GM12878 (cell line): ENCODE measurements at regions not wholly inside any gene's neighbourhood (a gene's known extent, or its start where the extent isn't known, plus 50 kb on each side); places are given as distances from the start of the nearest gene placed in this dataset.

Experiments
- ATAC-seq: fragments of 200-7000 bp; cut with Tn5 transposase; 3 replicates; pipeline ENCODE4 v1.9.1; 2020; ENCODE audit warnings: mild to moderate bottlenecking, moderate library complexity
- BruUV-seq: library from RNA; stranded (reverse); fragments of 400-500 nt; replicated peaks from 2 replicates; lab custom pipeline; 2021; lab: Mats Ljungman, UMichigan
- CTCF ChIA-PET: fragments of 300-600 bp; sonication (Branson Sonifier 250); formaldehyde crosslinking; extraction: SDS; loops from one replicate; lab custom pipeline; 2021; ENCODE audit warnings: inconsistent platforms; lab: Yijun Ruan, JAX
- POLR2A ChIA-PET: fragments of 350-600 bp; formaldehyde crosslinking; extraction: SDS; loops from one replicate; lab custom pipeline; 2021; ENCODE audit warnings: inconsistent platforms; lab: Charles Lee
- RAD21 ChIA-PET: fragments of 300-600 bp; sonication (Branson Sonifier 250); formaldehyde crosslinking; loops from one replicate; lab custom pipeline; 2023; ENCODE audit warnings: antibody characterized with exemption; ENCODE audit not compliant: unreplicated experiment; lab: Charles Lee
- SMC1A ChIA-PET: fragments of 300-600 bp; sonication (Branson Sonifier 250); formaldehyde crosslinking; loops from one replicate; lab custom pipeline; 2023; ENCODE audit not compliant: unreplicated experiment, uncharacterized antibody; lab: Charles Lee
- DNase-seq: peaks from one replicate; pipeline ENCODE4 v3.0.0-alpha.2; 2011; ENCODE audit warnings: low read depth, low spot score
- FAIRE-seq: peaks from 3 replicates; lab custom pipeline; 2011; peaks lifted over from hg19 to GRCh38; lab: Jason Lieb, UNC
- H2AFZ ChIP-seq: 2 replicates; pipeline ENCODE4 v1.6.0; 2011; ENCODE audit warnings: low read depth, low read length, control low read depth; ENCODE audit not compliant: control insufficient read depth
- H3K27ac ChIP-seq: 2 replicates; pipeline ENCODE4 v1.5.1; 2011; ENCODE audit warnings: control low read depth; ENCODE audit not compliant: control insufficient read depth, insufficient read depth
- H3K27me3 ChIP-seq, 2 experiments: replicated peaks in 1 of 2; 2 replicates each; pipeline versions ENCODE4 v1.6.0 to v1.6.1; 2011; ENCODE audit warnings: low read length in 1 of 2; ENCODE audit not compliant: control insufficient read depth in 2 of 2, insufficient read depth in 2 of 2
- H3K36me3 ChIP-seq, 2 experiments: 2 replicates each; pipeline ENCODE4 v1.5.1; 2011; ENCODE audit warnings: low read length in 1 of 2; ENCODE audit not compliant: control insufficient read depth in 2 of 2, insufficient read depth in 2 of 2
- H3K4me1 ChIP-seq: 2 replicates; pipeline ENCODE4 v1.6.1; 2011; ENCODE audit warnings: mild to moderate bottlenecking, low read length, moderate library complexity, mixed read lengths; ENCODE audit not compliant: control insufficient read depth, insufficient read depth
- H3K4me2 ChIP-seq: 2 replicates; pipeline ENCODE4 v1.6.0; 2011; ENCODE audit warnings: control low read depth; ENCODE audit not compliant: control insufficient read depth, insufficient read depth
- H3K4me3 ChIP-seq: fragments of 200-600 bp; sonication (generic); 2 replicates; pipeline ENCODE4 v1.5.1; 2016
- H3K79me2 ChIP-seq: 2 replicates; pipeline ENCODE4 v1.6.0; 2011; ENCODE audit warnings: low read length; ENCODE audit not compliant: control insufficient read depth, insufficient read depth
- H3K9ac ChIP-seq: 2 replicates; pipeline ENCODE4 v1.8.0; 2011; ENCODE audit warnings: low read length, control low read depth, mixed read lengths; ENCODE audit not compliant: control insufficient read depth, insufficient read depth
- H3K9me3 ChIP-seq: replicated peaks from 3 replicates; pipeline ENCODE4 v1.5.1; 2011; ENCODE audit warnings: mild to moderate bottlenecking, low read length; ENCODE audit not compliant: control insufficient read depth, insufficient read depth
- H4K20me1 ChIP-seq: 2 replicates; pipeline ENCODE4 v1.6.0; 2011; ENCODE audit not compliant: control insufficient read depth, insufficient read depth
- ATF3 ChIP-seq: IDR thresholded peaks from 2 replicates; pipeline ENCODE4 v1.6.1; 2011; ENCODE audit warnings: low read depth, mild to moderate bottlenecking, low read length, moderate library complexity, borderline replicate concordance; ENCODE audit errors: extremely low read depth
- BCL11A ChIP-seq: IDR thresholded peaks from 2 replicates; pipeline ENCODE4 v1.6.1; 2011; ENCODE audit warnings: low read depth, low read length
- CBX5 ChIP-seq: sonication (generic); IDR thresholded peaks from 2 replicates; pipeline ENCODE4 v1.6.1; 2016; ENCODE audit warnings: low read depth, moderate library complexity, mild to moderate bottlenecking, inconsistent platforms
- CHD2 ChIP-seq: IDR thresholded peaks from 2 replicates; pipeline ENCODE4 v1.6.1; 2011; ENCODE audit warnings: low read depth, low read length, improper control_type of control experiment, borderline replicate concordance
- EP300 ChIP-seq, 2 experiments: fragments of 150-350 bp in 1 of 2; IDR thresholded peaks; 2 replicates each; pipeline ENCODE4 v1.6.1; 2011 to 2012; ENCODE audit warnings: low read depth in 2 of 2, low read length in 2 of 2, borderline replicate concordance in 1 of 2, improper control_type of control experiment in 1 of 2, inconsistent platforms in 1 of 2; ENCODE audit not compliant: control insufficient read depth in 1 of 2
- IKZF2 ChIP-seq, 2 experiments: fragments of 450-650 bp; IDR thresholded peaks; 2 replicates each; pipeline ENCODE4 v1.6.1; 2017; ENCODE audit warnings: mild to moderate bottlenecking in 2 of 2, moderate library complexity in 2 of 2
- MYB ChIP-seq: fragments of 150-350 bp; IDR thresholded peaks from 2 replicates; pipeline ENCODE4 v1.6.1; 2014; ENCODE audit warnings: mild to moderate bottlenecking, low read depth, low read length, borderline replicate concordance
- PAX8 ChIP-seq: fragments of 450-650 bp; IDR thresholded peaks from 2 replicates; pipeline ENCODE4 v1.6.1; 2017; ENCODE audit warnings: mild to moderate bottlenecking, moderate library complexity
- POLR2A ChIP-seq: IDR thresholded peaks from 2 replicates; pipeline ENCODE4 v1.6.1; 2011; ENCODE audit warnings: low read depth, mild to moderate bottlenecking, low read length
- POLR2AphosphoS5 ChIP-seq: IDR thresholded peaks from 2 replicates; pipeline ENCODE4 v1.6.1; 2011; ENCODE audit warnings: mild to moderate bottlenecking, low read length, inconsistent platforms
- SRF ChIP-seq, 2 experiments: IDR thresholded peaks; 2 replicates each; pipeline ENCODE4 v1.6.1; 2011; ENCODE audit warnings: low read depth in 2 of 2, low read length in 2 of 2, mild to moderate bottlenecking in 1 of 2, moderate library complexity in 1 of 2
- STAT1 ChIP-seq: fragments of 450-650 bp; conservative IDR thresholded peaks from 2 replicates; pipeline ENCODE4 v1.6.1; 2014; ENCODE audit warnings: antibody characterized with exemption, mild to moderate bottlenecking
- STAT3 ChIP-seq: IDR thresholded peaks from 2 replicates; pipeline ENCODE4 v1.6.1; 2011; ENCODE audit warnings: low read depth, low read length, improper control_type of control experiment
- TARDBP ChIP-seq: IDR thresholded peaks from 2 replicates; pipeline ENCODE4 v1.6.1; 2016; ENCODE audit warnings: borderline replicate concordance
- ZNF217 ChIP-seq: fragments of 450-650 bp; IDR thresholded peaks from 2 replicates; pipeline ENCODE4 v1.6.1; 2017; ENCODE audit warnings: antibody characterized with exemption, mild to moderate bottlenecking
- ZNF622 ChIP-seq: fragments of 450-650 bp; IDR thresholded peaks from 2 replicates; pipeline ENCODE4 v1.6.1; 2017; ENCODE audit warnings: mild to moderate bottlenecking, inconsistent platforms
- WGBS: methylation state at CpG from one replicate; pipeline ENCODE4 v1.1.6; 2016; ENCODE audit warnings: low lambda C conversion rate; ENCODE audit not compliant: insufficient replicate concordance, insufficient coverage; ENCODE audit errors: missing lambda C conversion rate; 5-methylcytosine and 5-hydroxymethylcytosine counted together
- in situ Hi-C: fragments of 300-500 bp; cut with MboI; formaldehyde crosslinking; loops from 9 replicates; pipeline ENCODE4 v1.14.3; 2018; ENCODE audit warnings: mixed read lengths
- intact Hi-C: fragments of 100-400 bp; cut with micrococcal nuclease; formaldehyde crosslinking; loops from one replicate; pipeline ENCODE4 v1.14.2; 2022; ENCODE audit not compliant: unreplicated experiment
- TF ChIP-seq, protein P1 (sequence below), 3 experiments: IDR thresholded peaks in 2 of 3; conservative IDR thresholded peaks in 1 of 3; 2 replicates each; pipeline ENCODE4 v1.5.1; 2011; ENCODE audit warnings: low read depth in 3 of 3, low read length in 3 of 3, mild to moderate bottlenecking in 3 of 3, control low read depth in 2 of 3, moderate library complexity in 2 of 3, inconsistent platforms in 1 of 3, mixed read lengths in 1 of 3; ENCODE audit not compliant: control insufficient read depth in 2 of 3, insufficient read depth in 1 of 3; ENCODE audit errors: extremely low read depth in 1 of 3
- TF ChIP-seq, protein P2 (sequence below): IDR thresholded peaks from 2 replicates; pipeline ENCODE4 v1.6.1; 2011; ENCODE audit warnings: borderline replicate concordance, low read depth, mild to moderate bottlenecking, moderate library complexity, low read length; ENCODE audit not compliant: insufficient read depth, poor library complexity, severe bottlenecking
- TF ChIP-seq, protein P3 (sequence below): fragments of 450-650 bp; IDR thresholded peaks from 2 replicates; pipeline ENCODE4 v1.6.1; 2017; ENCODE audit warnings: antibody characterized with exemption, mild to moderate bottlenecking, moderate library complexity

DNA sequence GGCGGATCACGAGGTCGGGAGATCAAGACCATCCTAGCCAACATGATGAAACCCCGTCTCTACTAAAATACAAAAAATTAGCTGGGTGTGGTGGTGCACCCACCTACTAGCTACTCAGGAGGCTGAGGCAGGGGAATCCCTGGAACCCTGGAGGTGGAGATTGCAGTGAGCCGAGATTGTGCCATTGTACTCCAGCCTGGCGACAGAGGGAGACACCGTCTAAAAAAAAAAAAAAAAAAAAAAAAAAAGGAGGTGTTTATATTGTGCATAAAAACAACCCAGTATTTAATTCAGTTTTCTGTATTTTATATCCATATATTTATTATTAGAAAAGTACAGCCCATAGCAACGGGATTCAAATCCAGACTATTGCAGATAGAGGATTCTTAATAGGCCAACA lies 129.1 kb upstream of the SOX2 start (continued):
- TF ChIP-seq PAX8 (no peak), ZNF622 (no peak), IKZF2 (IDR thresholded peaks at IDR 0.05) (no peak)

GRCh38 chr3:181581656-181582055 lies 130.1 kb upstream of the SOX2 start:
- no peak overlapping the region for H3K4me3 ChIP-seq
- BruUV-seq, result no TSS peak
- ATAC-seq (no peak), DNase-seq (no peak), FAIRE-seq (no peak)
- CTCF ChIA-PET, result no interaction called here
- no peaks in the 10 kb centered on the region for H4K20me1 ChIP-seq
- H3K4me1 ChIP-seq, result no peaks in the 10 kb centered on the region
- H3K27ac ChIP-seq, result no peak overlapping the region
- in situ Hi-C loops, result no loop called here
- WGBS, result 30% methylated on average over 4 of the region's 4 CpGs
- no peaks in the 10 kb centered on the region for H3K9me3 ChIP-seq
- no peaks in the 10 kb centered on the region for H3K36me3 ChIP-seq
- no peak overlapping the region for H3K4me2 ChIP-seq
- RAD21 ChIA-PET, result no interaction called here
- POLR2A ChIA-PET, result no interaction called here
- SMC1A ChIA-PET, result no interaction called here
- H3K27me3 ChIP-seq, result no peaks in the 10 kb centered on the region
- H2AFZ ChIP-seq, result no peak overlapping the region
- no peaks in the 10 kb centered on the region for H3K79me2 ChIP-seq
- intact Hi-C loops, result no loop called here
- H3K9ac ChIP-seq, result no peak overlapping the region
- TF ChIP-seq ATF3, result no peak
- no peak for TF ChIP-seq CHD2
- TF ChIP-seq POLR2A, result no peak
- TF ChIP-seq TARDBP, result no peak
- TF ChIP-seq, protein P1, sequence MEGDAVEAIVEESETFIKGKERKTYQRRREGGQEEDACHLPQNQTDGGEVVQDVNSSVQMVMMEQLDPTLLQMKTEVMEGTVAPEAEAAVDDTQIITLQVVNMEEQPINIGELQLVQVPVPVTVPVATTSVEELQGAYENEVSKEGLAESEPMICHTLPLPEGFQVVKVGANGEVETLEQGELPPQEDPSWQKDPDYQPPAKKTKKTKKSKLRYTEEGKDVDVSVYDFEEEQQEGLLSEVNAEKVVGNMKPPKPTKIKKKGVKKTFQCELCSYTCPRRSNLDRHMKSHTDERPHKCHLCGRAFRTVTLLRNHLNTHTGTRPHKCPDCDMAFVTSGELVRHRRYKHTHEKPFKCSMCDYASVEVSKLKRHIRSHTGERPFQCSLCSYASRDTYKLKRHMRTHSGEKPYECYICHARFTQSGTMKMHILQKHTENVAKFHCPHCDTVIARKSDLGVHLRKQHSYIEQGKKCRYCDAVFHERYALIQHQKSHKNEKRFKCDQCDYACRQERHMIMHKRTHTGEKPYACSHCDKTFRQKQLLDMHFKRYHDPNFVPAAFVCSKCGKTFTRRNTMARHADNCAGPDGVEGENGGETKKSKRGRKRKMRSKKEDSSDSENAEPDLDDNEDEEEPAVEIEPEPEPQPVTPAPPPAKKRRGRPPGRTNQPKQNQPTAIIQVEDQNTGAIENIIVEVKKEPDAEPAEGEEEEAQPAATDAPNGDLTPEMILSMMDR (IDR thresholded peaks at IDR 0.05 in 2 of 3, conservative IDR thresholded peaks at IDR 0.05 in 1 of 3; ENCODE audit: control insufficient read depth in 2 of 3, extremely low read depth in 1 of 3, insufficient read depth in 1 of 3, low read depth in 3 of 3, low read length in 3 of 3), result no peak
- TF ChIP-seq, protein P2, sequence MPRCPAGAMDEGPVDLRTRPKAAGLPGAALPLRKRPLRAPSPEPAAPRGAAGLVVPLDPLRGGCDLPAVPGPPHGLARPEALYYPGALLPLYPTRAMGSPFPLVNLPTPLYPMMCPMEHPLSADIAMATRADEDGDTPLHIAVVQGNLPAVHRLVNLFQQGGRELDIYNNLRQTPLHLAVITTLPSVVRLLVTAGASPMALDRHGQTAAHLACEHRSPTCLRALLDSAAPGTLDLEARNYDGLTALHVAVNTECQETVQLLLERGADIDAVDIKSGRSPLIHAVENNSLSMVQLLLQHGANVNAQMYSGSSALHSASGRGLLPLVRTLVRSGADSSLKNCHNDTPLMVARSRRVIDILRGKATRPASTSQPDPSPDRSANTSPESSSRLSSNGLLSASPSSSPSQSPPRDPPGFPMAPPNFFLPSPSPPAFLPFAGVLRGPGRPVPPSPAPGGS, result no peak
- TF ChIP-seq MYB, result no peak
- no peak for TF ChIP-seq POLR2AphosphoS5
- TF ChIP-seq PAX8, result no peak
- TF ChIP-seq BCL11A, result no peak
- no peak for TF ChIP-seq EP300 (IDR thresholded peaks at IDR 0.05; ENCODE audit: borderline replicate concordance in 1 of 2, control insufficient read depth in 1 of 2, low read depth in 2 of 2, low read length in 2 of 2)
- TF ChIP-seq, protein P3, sequence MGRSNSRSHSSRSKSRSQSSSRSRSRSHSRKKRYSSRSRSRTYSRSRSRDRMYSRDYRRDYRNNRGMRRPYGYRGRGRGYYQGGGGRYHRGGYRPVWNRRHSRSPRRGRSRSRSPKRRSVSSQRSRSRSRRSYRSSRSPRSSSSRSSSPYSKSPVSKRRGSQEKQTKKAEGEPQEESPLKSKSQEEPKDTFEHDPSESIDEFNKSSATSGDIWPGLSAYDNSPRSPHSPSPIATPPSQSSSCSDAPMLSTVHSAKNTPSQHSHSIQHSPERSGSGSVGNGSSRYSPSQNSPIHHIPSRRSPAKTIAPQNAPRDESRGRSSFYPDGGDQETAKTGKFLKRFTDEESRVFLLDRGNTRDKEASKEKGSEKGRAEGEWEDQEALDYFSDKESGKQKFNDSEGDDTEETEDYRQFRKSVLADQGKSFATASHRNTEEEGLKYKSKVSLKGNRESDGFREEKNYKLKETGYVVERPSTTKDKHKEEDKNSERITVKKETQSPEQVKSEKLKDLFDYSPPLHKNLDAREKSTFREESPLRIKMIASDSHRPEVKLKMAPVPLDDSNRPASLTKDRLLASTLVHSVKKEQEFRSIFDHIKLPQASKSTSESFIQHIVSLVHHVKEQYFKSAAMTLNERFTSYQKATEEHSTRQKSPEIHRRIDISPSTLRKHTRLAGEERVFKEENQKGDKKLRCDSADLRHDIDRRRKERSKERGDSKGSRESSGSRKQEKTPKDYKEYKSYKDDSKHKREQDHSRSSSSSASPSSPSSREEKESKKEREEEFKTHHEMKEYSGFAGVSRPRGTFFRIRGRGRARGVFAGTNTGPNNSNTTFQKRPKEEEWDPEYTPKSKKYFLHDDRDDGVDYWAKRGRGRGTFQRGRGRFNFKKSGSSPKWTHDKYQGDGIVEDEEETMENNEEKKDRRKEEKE, result no peak
- no peak for TF ChIP-seq STAT3
- no peak for TF ChIP-seq CBX5
- TF ChIP-seq STAT1, result no peak
- TF ChIP-seq ZNF217, result no peak
- no peak for TF ChIP-seq SRF (IDR thresholded peaks at IDR 0.05; ENCODE audit: low read depth in 2 of 2, low read length in 2 of 2)
